CD8-positive, alpha-beta memory T cell (primary cell): ENCODE measurements at regions not wholly inside any gene's neighbourhood (a gene's known extent, or its start where the extent isn't known, plus 50 kb on each side); places are given as distances from the start of the nearest gene placed in this dataset.

Experiments
- CTCF ChIA-PET: fragments of 350-600 bp; sonication (Branson Sonifier 250); formaldehyde crosslinking; loops from one replicate; lab custom pipeline; 2021; ENCODE audit warnings: antibody characterized with exemption; lab: Charles Lee
- POLR2A ChIA-PET: fragments of 350-600 bp; sonication (Branson Sonifier 250); formaldehyde crosslinking; loops from one replicate; lab custom pipeline; 2021; ENCODE audit warnings: antibody characterized with exemption; lab: Charles Lee
- DNase-seq, 5 donors: peaks; one replicate each; pipeline versions ENCODE4 v3.0.0 to v3.0.0-alpha.2; 2020 to 2022; ENCODE audit warnings: mixed read lengths in 1 of 5
- H3K27ac ChIP-seq: one replicate; pipeline ENCODE4 v1.7.0; 2013; ENCODE audit warnings: low read depth, mild to moderate bottlenecking, low read length, moderate library complexity
- H3K27me3 ChIP-seq: 2 replicates; pipeline ENCODE4 v1.7.0; 2013; ENCODE audit warnings: low read length, mild to moderate bottlenecking; ENCODE audit not compliant: insufficient read depth, poor library complexity, severe bottlenecking
- H3K36me3 ChIP-seq: 2 replicates; pipeline ENCODE4 v1.7.0; 2013; ENCODE audit warnings: mild to moderate bottlenecking, low read length, moderate library complexity; ENCODE audit not compliant: insufficient read depth
- H3K4me1 ChIP-seq: 2 replicates; pipeline ENCODE4 v1.7.0; 2013; ENCODE audit warnings: mild to moderate bottlenecking, low read length, moderate library complexity; ENCODE audit not compliant: insufficient read depth
- H3K4me3 ChIP-seq: 2 replicates; pipeline ENCODE4 v1.7.0; 2013; ENCODE audit warnings: mild to moderate bottlenecking, low read length
- H3K9me3 ChIP-seq: 2 replicates; pipeline ENCODE4 v1.7.0; 2013; ENCODE audit warnings: mild to moderate bottlenecking, low read length
- H3K27ac Mint-ChIP-seq, 8 donors: one replicate each; pipeline ENCODE4 v1.8.0; 2020 to 2021; ENCODE audit warnings: mixed read lengths in 8 of 8, mild to moderate bottlenecking in 6 of 8, inconsistent platforms in 3 of 8, moderate library complexity in 3 of 8
- H3K27me3 Mint-ChIP-seq, 2 donors: one replicate each; pipeline ENCODE4 v1.8.0; 2020 to 2021; ENCODE audit warnings: mixed read lengths in 2 of 2, mild to moderate bottlenecking in 1 of 2, moderate library complexity in 1 of 2
- H3K36me3 Mint-ChIP-seq, 3 donors: one replicate each; pipeline ENCODE4 v1.8.0; 2020 to 2021; ENCODE audit warnings: mixed read lengths in 3 of 3, inconsistent platforms in 1 of 3, mild to moderate bottlenecking in 1 of 3
- H3K4me1 Mint-ChIP-seq, 3 donors: one replicate each; pipeline ENCODE4 v1.8.0; 2020 to 2021; ENCODE audit warnings: mixed read lengths in 3 of 3, inconsistent platforms in 1 of 3, mild to moderate bottlenecking in 1 of 3
- H3K4me3 Mint-ChIP-seq, 7 donors: one replicate each; pipeline ENCODE4 v1.8.0; 2020 to 2021; ENCODE audit warnings: mixed read lengths in 7 of 7, mild to moderate bottlenecking in 6 of 7, moderate library complexity in 4 of 7, inconsistent platforms in 2 of 7
- H3K9me3 Mint-ChIP-seq, 5 donors: one replicate each; pipeline ENCODE4 v1.8.0; 2020 to 2022; ENCODE audit warnings: mixed read lengths in 5 of 5, mild to moderate bottlenecking in 3 of 5, moderate library complexity in 2 of 5, inconsistent platforms in 1 of 5

GRCh38 chr3:104909721-104910120 lies 457.0 kb upstream of the ALCAM start:
- H3K4me1 ChIP-seq = no peaks in the 10 kb centered on the region
- no peaks in the 10 kb centered on the region for H3K36me3 ChIP-seq
- peaks cover 0 to 2% (median 0%) of the 10 kb centered on the region in 5 donors for H3K9me3 Mint-ChIP-seq
- no peaks in the 10 kb centered on the region for H3K36me3 Mint-ChIP-seq
- ChIA-PET POLR2A (no interaction called here), CTCF (no interaction called here)
- no peaks in the 10 kb centered on the region for H3K27me3 ChIP-seq
- H3K9me3 ChIP-seq = no peaks in the 10 kb centered on the region
- no peaks in the 10 kb centered on the region for H3K27me3 Mint-ChIP-seq
- no peak overlapping the region for H3K27ac ChIP-seq
- H3K4me3 Mint-ChIP-seq = no peak overlapping the region
- DNase-seq = no peak
- no peaks in the 10 kb centered on the region for H3K4me1 Mint-ChIP-seq
- no peak overlapping the region for H3K27ac Mint-ChIP-seq
- H3K4me3 ChIP-seq = no peak overlapping the region

- Histone ChIP-seq H3K9me3 (no peaks in the 10 kb centered on the region), H3K27ac (no peak overlapping the region), H3K4me1 (no peaks in the 10 kb centered on the region), H3K4me3 (no peak overlapping the region), H3K27me3 (no peaks in the 10 kb centered on the region), H3K36me3 (no peaks in the 10 kb centered on the region)
- H3K4me1 Mint-ChIP-seq = no peaks in the 10 kb centered on the region
- no peak overlapping the region for H3K4me3 Mint-ChIP-seq
- CTCF ChIA-PET = no interaction called here
- no peak overlapping the region for H3K27ac Mint-ChIP-seq
- no peak for DNase-seq
- no peaks in the 10 kb centered on the region for H3K27me3 Mint-ChIP-seq
- no peaks in the 10 kb centered on the region for H3K36me3 Mint-ChIP-seq
- H3K9me3 Mint-ChIP-seq = no peaks in the 10 kb centered on the region
- POLR2A ChIA-PET = no interaction called here
Observed at GRCh38 chr3:104911376-104911775, 455.3 kb upstream of the ALCAM start.

- no peak overlapping the region for H3K4me3 Mint-ChIP-seq
- Histone ChIP-seq H3K4me3 (no peak overlapping the region), H3K36me3 (no peaks in the 10 kb centered on the region), H3K4me1 (no peaks in the 10 kb centered on the region), H3K27ac (no peak overlapping the region), H3K9me3 (no peaks in the 10 kb centered on the region), H3K27me3 (no peaks in the 10 kb centered on the region)
- H3K4me1 Mint-ChIP-seq = no peaks in the 10 kb centered on the region
- no peaks in the 10 kb centered on the region for H3K27me3 Mint-ChIP-seq
- H3K36me3 Mint-ChIP-seq = no peaks in the 10 kb centered on the region
- peaks cover 0 to 6% (median 0%) of the 10 kb centered on the region in 5 donors for H3K9me3 Mint-ChIP-seq
- ChIA-PET CTCF (no interaction called here), POLR2A (no interaction called here)
- no peak for DNase-seq
- H3K27ac Mint-ChIP-seq = no peak overlapping the region
Observed at GRCh38 chr3:104916971-104917370, 449.7 kb upstream of the ALCAM start.

DNA sequence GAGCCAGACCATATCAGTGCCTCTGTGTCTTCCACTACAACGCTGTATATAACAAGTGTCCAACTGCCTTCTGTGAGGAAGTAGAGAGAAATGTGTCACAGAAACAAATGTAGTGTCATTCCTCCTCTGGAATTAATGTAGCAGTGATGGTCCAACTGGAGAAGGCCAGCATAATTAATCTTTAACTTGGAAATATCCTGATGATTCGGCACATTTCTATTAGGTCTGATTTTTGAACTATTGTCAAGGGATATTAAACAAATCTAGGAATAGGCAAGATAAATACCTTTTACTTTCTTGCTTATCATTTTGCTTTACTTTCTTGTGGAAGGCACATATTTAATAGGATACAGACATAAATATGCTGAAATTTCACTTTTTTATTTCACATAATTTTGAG lies 446.2 kb upstream of the ALCAM start:
- Mint-ChIP-seq H3K4me1 (no peaks in the 10 kb centered on the region), H3K36me3 (no peaks in the 10 kb centered on the region), H3K27ac (no peak overlapping the region), H3K27me3 (no peaks in the 10 kb centered on the region), H3K4me3 (no peak overlapping the region), H3K9me3 (peaks cover 0 to 6% (median 0%) of the 10 kb centered on the region in 5 donors)
- no peak for DNase-seq
- Histone ChIP-seq H3K27ac (no peak overlapping the region), H3K27me3 (no peaks in the 10 kb centered on the region), H3K9me3 (no peaks in the 10 kb centered on the region), H3K36me3 (no peaks in the 10 kb centered on the region), H3K4me3 (no peak overlapping the region), H3K4me1 (no peaks in the 10 kb centered on the region)
- ChIA-PET POLR2A (no interaction called here), CTCF (no interaction called here)

- no peaks in the 10 kb centered on the region for H3K27me3 Mint-ChIP-seq
- no peak for DNase-seq
- H3K27ac Mint-ChIP-seq = no peak overlapping the region
- Histone ChIP-seq H3K9me3 (no peaks in the 10 kb centered on the region), H3K27ac (no peak overlapping the region), H3K27me3 (no peaks in the 10 kb centered on the region), H3K4me3 (no peak overlapping the region), H3K4me1 (no peaks in the 10 kb centered on the region), H3K36me3 (no peaks in the 10 kb centered on the region)
- no peak overlapping the region for H3K4me3 Mint-ChIP-seq
- ChIA-PET CTCF (no interaction called here), POLR2A (no interaction called here)
- H3K4me1 Mint-ChIP-seq = no peaks in the 10 kb centered on the region
- peaks cover 0 to 15% (median 2%) of the 10 kb centered on the region in 5 donors for H3K9me3 Mint-ChIP-seq
- H3K36me3 Mint-ChIP-seq = no peaks in the 10 kb centered on the region
Observed at GRCh38 chr3:104933972-104934371, 432.7 kb upstream of the ALCAM start.

- Mint-ChIP-seq H3K4me1 (no peaks in the 10 kb centered on the region), H3K9me3 (peaks cover 0 to 3% (median 2%) of the 10 kb centered on the region in 5 donors), H3K27me3 (peaks cover 0 to 1% of the 10 kb centered on the region in 2 donors), H3K27ac (no peak overlapping the region), H3K4me3 (no peak overlapping the region), H3K36me3 (no peaks in the 10 kb centered on the region)
- CTCF ChIA-PET = no interaction called here
- POLR2A ChIA-PET = no interaction called here
- Histone ChIP-seq H3K9me3 (no peaks in the 10 kb centered on the region), H3K27me3 (no peaks in the 10 kb centered on the region), H3K4me1 (no peaks in the 10 kb centered on the region), H3K36me3 (no peaks in the 10 kb centered on the region), H3K27ac (no peak overlapping the region), H3K4me3 (no peak overlapping the region)
- DNase-seq = no peak
Observed at GRCh38 chr3:104935613-104936012, 431.1 kb upstream of the ALCAM start.

DNA sequence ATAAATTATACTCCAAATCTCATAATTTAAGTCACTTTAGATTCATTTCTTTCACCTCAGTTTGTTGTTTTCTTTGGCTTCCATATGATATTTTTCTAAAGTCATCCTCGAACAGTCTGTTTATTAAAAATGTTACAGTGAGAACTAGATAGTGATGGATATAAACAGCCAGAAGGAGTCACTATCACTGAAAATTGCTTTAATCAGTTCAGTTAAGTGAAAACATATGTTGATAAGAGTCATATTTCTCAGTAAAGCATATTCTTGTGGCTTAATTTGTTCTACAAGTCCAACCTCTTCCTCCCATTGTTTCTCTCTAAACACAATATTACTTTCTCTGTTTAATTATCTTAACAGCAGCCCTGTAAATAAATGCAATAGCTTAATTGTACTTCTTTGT lies 427.5 kb upstream of the ALCAM start:
- Histone ChIP-seq H3K4me3 (no peak overlapping the region), H3K27me3 (no peaks in the 10 kb centered on the region), H3K27ac (no peak overlapping the region), H3K9me3 (no peaks in the 10 kb centered on the region), H3K4me1 (no peaks in the 10 kb centered on the region), H3K36me3 (no peaks in the 10 kb centered on the region)
- no peaks in the 10 kb centered on the region for H3K4me1 Mint-ChIP-seq
- H3K36me3 Mint-ChIP-seq = no peaks in the 10 kb centered on the region
- ChIA-PET CTCF (no interaction called here), POLR2A (no interaction called here)
- H3K27ac Mint-ChIP-seq = no peak overlapping the region
- no peak for DNase-seq
- H3K4me3 Mint-ChIP-seq = no peak overlapping the region
- peaks cover 0 to 1% of the 10 kb centered on the region in 2 donors for H3K27me3 Mint-ChIP-seq
- H3K9me3 Mint-ChIP-seq = no peaks in the 10 kb centered on the region

GRCh38 chr3:104941785-104942184 lies 424.9 kb upstream of the ALCAM start:
- no peak overlapping the region for H3K4me3 ChIP-seq
- POLR2A ChIA-PET = no interaction called here
- no peaks in the 10 kb centered on the region for H3K9me3 ChIP-seq
- H3K4me3 Mint-ChIP-seq = no peak overlapping the region
- H3K27me3 ChIP-seq = no peaks in the 10 kb centered on the region
- DNase-seq = no peak
- no peak overlapping the region for H3K27ac ChIP-seq
- H3K36me3 Mint-ChIP-seq = no peaks in the 10 kb centered on the region
- CTCF ChIA-PET = no interaction called here
- H3K27me3 Mint-ChIP-seq = peaks cover 0 to 2% of the 10 kb centered on the region in 2 donors
- H3K27ac Mint-ChIP-seq = no peak overlapping the region
- no peaks in the 10 kb centered on the region for H3K4me1 Mint-ChIP-seq
- H3K9me3 Mint-ChIP-seq = peaks cover 0 to 3% (median 0%) of the 10 kb centered on the region in 5 donors
- H3K4me1 ChIP-seq = no peaks in the 10 kb centered on the region
- no peaks in the 10 kb centered on the region for H3K36me3 ChIP-seq

GRCh38 chr3:104943974-104944373 lies 422.7 kb upstream of the ALCAM start:
- no peak overlapping the region for H3K27ac Mint-ChIP-seq
- peaks cover 0 to 3% of the 10 kb centered on the region in 2 donors for H3K27me3 Mint-ChIP-seq
- DNase-seq = no peak
- Histone ChIP-seq H3K27ac (no peak overlapping the region), H3K4me3 (no peak overlapping the region), H3K27me3 (no peaks in the 10 kb centered on the region), H3K36me3 (no peaks in the 10 kb centered on the region), H3K4me1 (no peaks in the 10 kb centered on the region), H3K9me3 (no peaks in the 10 kb centered on the region)
- no peaks in the 10 kb centered on the region for H3K4me1 Mint-ChIP-seq
- CTCF ChIA-PET = no interaction called here
- H3K36me3 Mint-ChIP-seq = no peaks in the 10 kb centered on the region
- H3K4me3 Mint-ChIP-seq = no peak overlapping the region
- peaks cover 0 to 3% (median 0%) of the 10 kb centered on the region in 5 donors for H3K9me3 Mint-ChIP-seq
- POLR2A ChIA-PET = no interaction called here
